ENCODE measurements at regions not wholly inside any gene's neighbourhood (a gene's known extent, or its start where the extent isn't known, plus 50 kb on each side); places are given as distances from the start of the nearest gene placed in this dataset.
A peak's percentile ranks its signal among the peaks of the same experiment; 100 is the strongest.

GRCh38 chr20:24134930-24135329 is 146.4 kb upstream of the GGTLC1 start:
- no peak for DNase-seq

GRCh38 chr20:24134284-24134683 is 145.7 kb upstream of the GGTLC1 start:
- no peak for DNase-seq

GRCh38 chr20:24132246-24132645 is 143.7 kb upstream of the GGTLC1 start:
- DNase-seq: no peak

- DNase-seq: no peak
These were observed 143.1 kb upstream of the GGTLC1 start for GRCh38 chr20:24131684-24132083.

- no peak for DNase-seq
These were observed 142.7 kb upstream of the GGTLC1 start for GRCh38 chr20:24131281-24131680.

GRCh38 chr20:24129641-24130040 is 141.1 kb upstream of the GGTLC1 start:
- no peak for DNase-seq

GRCh38 chr20:24124951-24125650 is 136.5 kb upstream of the GGTLC1 start:
- DNase-seq: no peak

GRCh38 chr20:24124003-24124402 is 135.4 kb upstream of the GGTLC1 start:
- DNase-seq: no peak

- no peak for DNase-seq
These were observed 130.0 kb upstream of the GGTLC1 start for GRCh38 chr20:24118441-24119175.

GRCh38 chr20:24118034-24118433 is 129.5 kb upstream of the GGTLC1 start:
- DNase-seq: no peak

- no peak for DNase-seq
These were observed 128.8 kb upstream of the GGTLC1 start for GRCh38 chr20:24117383-24117782.

GRCh38 chr20:24116611-24117010 is 128.0 kb upstream of the GGTLC1 start:
- DNase-seq: no peak

- no peak for DNase-seq
These were observed 123.8 kb upstream of the GGTLC1 start for GRCh38 chr20:24112360-24112759.

- DNase-seq: no peak
These were observed 123.3 kb upstream of the GGTLC1 start for GRCh38 chr20:24111858-24112257.

- DNase-seq: peak in 1 of 2 donors; percentile 6
These were observed 121.0 kb upstream of the GGTLC1 start for GRCh38 chr20:24109537-24109936.

GRCh38 chr20:24109008-24109407 is 120.4 kb upstream of the GGTLC1 start:
- peak; percentile 52 to 72 for DNase-seq

GRCh38 chr20:24108581-24108980 is 120.0 kb upstream of the GGTLC1 start:
- no peak for DNase-seq

- no peak for DNase-seq
These were observed 118.3 kb upstream of the GGTLC1 start for GRCh38 chr20:24106801-24107445.

- no peak for DNase-seq
These were observed 117.7 kb upstream of the GGTLC1 start for GRCh38 chr20:24106150-24106800.

- no peak for DNase-seq
These were observed 114.3 kb upstream of the GGTLC1 start for GRCh38 chr20:24102749-24103333.

GRCh38 chr20:24102290-24102689 is 113.7 kb upstream of the GGTLC1 start:
- peak; percentile 18 to 22 for DNase-seq

- DNase-seq: peak; percentile 60 to 71
These were observed 111.9 kb upstream of the GGTLC1 start for GRCh38 chr20:24100370-24101011.

GRCh38 chr20:24098886-24099285 is 110.3 kb upstream of the GGTLC1 start:
- DNase-seq: no peak

All from CD4-positive, alpha-beta T cell treated with Interleukin-1 beta for 1 hour (primary cell).